MCF 10A (cell line): ENCODE measurements at regions not wholly inside any gene's neighbourhood (a gene's known extent, or its start where the extent isn't known, plus 50 kb on each side); places are given as distances from the start of the nearest gene placed in this dataset.

ENCODE experiments used
- BruUV-seq: library from RNA; stranded (reverse); fragments of 400-500 nt; replicated peaks from 2 replicates; lab custom pipeline; 2021; lab: Mats Ljungman, UMichigan
- CTCF ChIA-PET: fragments of 300-600 bp; sonication (Branson Sonifier 250); formaldehyde crosslinking; extraction: SDS; loops from one replicate; lab custom pipeline; 2021; ENCODE audit warnings: antibody characterized with exemption, inconsistent platforms; lab: Yijun Ruan, JAX
- POLR2A ChIA-PET: fragments of 300-600, 350-650 bp; sonication (Branson Sonifier 250); formaldehyde crosslinking; extraction: SDS; loops from one replicate; lab custom pipeline; 2020; ENCODE audit warnings: antibody characterized with exemption, inconsistent platforms; lab: Yijun Ruan, JAX
- DNase-seq: peaks from one replicate; pipeline ENCODE4 v3.0.0-alpha.2; 2018; ENCODE audit not compliant: unreplicated experiment
- H3K27ac Mint-ChIP-seq: one replicate; pipeline ENCODE4 v1.8.0; 2022; ENCODE audit warnings: mild to moderate bottlenecking, low read depth, mixed read lengths; ENCODE audit not compliant: unreplicated experiment
- H3K27me3 Mint-ChIP-seq: one replicate; pipeline ENCODE4 v1.8.0; 2022; ENCODE audit warnings: mixed read lengths; ENCODE audit not compliant: insufficient read depth, unreplicated experiment
- H3K36me3 Mint-ChIP-seq: one replicate; pipeline ENCODE4 v1.8.0; 2022; ENCODE audit warnings: mild to moderate bottlenecking, moderate library complexity, mixed read lengths; ENCODE audit not compliant: insufficient read depth, unreplicated experiment
- H3K4me1 Mint-ChIP-seq: one replicate; pipeline ENCODE4 v1.8.0; 2022; ENCODE audit warnings: mixed read lengths; ENCODE audit not compliant: insufficient read depth, unreplicated experiment
- H3K4me3 Mint-ChIP-seq: one replicate; pipeline ENCODE4 v1.8.0; 2022; ENCODE audit warnings: mild to moderate bottlenecking, moderate library complexity, mixed read lengths; ENCODE audit not compliant: unreplicated experiment
- H3K9me3 Mint-ChIP-seq: one replicate; pipeline ENCODE4 v1.8.0; 2022; ENCODE audit warnings: mixed read lengths; ENCODE audit not compliant: unreplicated experiment
- intact Hi-C: fragments of 100-400 bp; cut with micrococcal nuclease; formaldehyde crosslinking; loops from 2 replicates; pipeline ENCODE4 v1.14.1; 2022
- TF ChIP-seq, protein P1 (sequence below): fragments of 200-600 bp; IDR thresholded peaks from one replicate; pipeline ENCODE4 v1.8.0; 2022; ENCODE audit warnings: antibody characterized with exemption, mild to moderate bottlenecking; ENCODE audit not compliant: unreplicated experiment

DNA sequence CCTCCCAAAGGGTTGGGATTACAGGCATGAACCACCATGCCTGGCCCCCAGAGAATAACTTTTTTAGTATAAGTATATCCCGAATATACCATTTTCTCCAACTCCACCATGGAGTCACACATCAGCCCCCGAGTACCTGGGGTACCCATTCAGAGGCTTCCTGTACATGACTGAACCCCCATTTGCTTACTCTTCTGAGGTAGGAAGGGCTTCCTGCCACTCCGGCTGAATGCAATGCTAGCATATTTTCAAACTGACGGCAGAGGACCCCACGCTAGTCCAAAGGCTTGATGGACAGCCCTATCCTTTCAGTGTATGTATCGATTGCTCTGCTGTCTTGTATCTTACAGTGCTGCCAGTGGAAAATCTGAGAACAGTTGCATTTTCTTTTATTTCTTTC, 220.6 kb upstream of the SH3BP4 start:
- ChIA-PET POLR2A (no interaction called here), CTCF (no interaction called here)
- H3K27ac Mint-ChIP-seq = no peak overlapping the region
- no peak overlapping the region for H3K4me3 Mint-ChIP-seq
- BruUV-seq = no TSS peak
- intact Hi-C loops = no loop called here
- H3K9me3 Mint-ChIP-seq = peaks cover 11% of the 10 kb centered on the region
- no peak for DNase-seq
- TF ChIP-seq, protein P1, sequence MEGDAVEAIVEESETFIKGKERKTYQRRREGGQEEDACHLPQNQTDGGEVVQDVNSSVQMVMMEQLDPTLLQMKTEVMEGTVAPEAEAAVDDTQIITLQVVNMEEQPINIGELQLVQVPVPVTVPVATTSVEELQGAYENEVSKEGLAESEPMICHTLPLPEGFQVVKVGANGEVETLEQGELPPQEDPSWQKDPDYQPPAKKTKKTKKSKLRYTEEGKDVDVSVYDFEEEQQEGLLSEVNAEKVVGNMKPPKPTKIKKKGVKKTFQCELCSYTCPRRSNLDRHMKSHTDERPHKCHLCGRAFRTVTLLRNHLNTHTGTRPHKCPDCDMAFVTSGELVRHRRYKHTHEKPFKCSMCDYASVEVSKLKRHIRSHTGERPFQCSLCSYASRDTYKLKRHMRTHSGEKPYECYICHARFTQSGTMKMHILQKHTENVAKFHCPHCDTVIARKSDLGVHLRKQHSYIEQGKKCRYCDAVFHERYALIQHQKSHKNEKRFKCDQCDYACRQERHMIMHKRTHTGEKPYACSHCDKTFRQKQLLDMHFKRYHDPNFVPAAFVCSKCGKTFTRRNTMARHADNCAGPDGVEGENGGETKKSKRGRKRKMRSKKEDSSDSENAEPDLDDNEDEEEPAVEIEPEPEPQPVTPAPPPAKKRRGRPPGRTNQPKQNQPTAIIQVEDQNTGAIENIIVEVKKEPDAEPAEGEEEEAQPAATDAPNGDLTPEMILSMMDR = no peak
- H3K36me3 Mint-ChIP-seq = no peaks in the 10 kb centered on the region
- H3K27me3 Mint-ChIP-seq = no peaks in the 10 kb centered on the region
- peaks cover under 1% of the 10 kb centered on the region for H3K4me1 Mint-ChIP-seq

DNA sequence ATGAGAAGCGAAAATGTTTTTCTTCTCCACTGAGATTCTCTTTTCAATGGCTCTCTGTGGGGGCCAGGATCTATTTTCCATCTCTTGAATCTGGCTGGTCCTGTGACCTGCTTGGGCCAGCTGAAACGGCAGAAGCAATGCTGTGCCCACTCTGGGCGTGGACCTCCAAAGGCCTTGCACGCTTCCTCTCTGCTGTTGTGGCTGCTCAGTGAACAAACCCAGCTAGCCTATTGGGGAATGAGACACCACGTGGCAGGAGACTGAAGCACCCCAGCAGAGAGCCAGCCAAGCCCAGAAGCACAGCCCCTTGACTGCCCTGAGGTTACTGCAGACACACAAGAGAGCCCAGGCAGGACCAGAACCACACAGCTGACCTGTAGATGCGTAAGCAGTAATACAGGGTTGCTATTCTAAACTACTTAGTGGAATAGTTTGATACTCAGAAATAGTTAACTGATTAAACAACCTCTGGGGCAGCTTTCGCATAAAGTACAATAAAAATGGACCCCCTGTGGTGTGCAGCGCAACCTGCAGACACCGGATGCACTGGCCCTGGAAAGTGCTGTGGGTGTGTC, 221.7 kb upstream of the SH3BP4 start:
- intact Hi-C loops = no loop called here
- peaks cover 2% of the 10 kb centered on the region for H3K9me3 Mint-ChIP-seq
- DNase-seq = no peak
- H3K27me3 Mint-ChIP-seq = no peaks in the 10 kb centered on the region
- POLR2A ChIA-PET = interaction anchor here (0.6 kb wide), 1 partner anchor 1705 kb away, joined by 3 read pairs; no protein-coding TSS in a partner anchor
- H3K4me3 Mint-ChIP-seq = no peak overlapping the region
- no peak overlapping the region for H3K27ac Mint-ChIP-seq
- TF ChIP-seq, protein P1 = no peak
- CTCF ChIA-PET = no interaction called here
- BruUV-seq = no TSS peak
- H3K4me1 Mint-ChIP-seq = peaks cover 11% of the 10 kb centered on the region
- H3K36me3 Mint-ChIP-seq = no peaks in the 10 kb centered on the region

DNA sequence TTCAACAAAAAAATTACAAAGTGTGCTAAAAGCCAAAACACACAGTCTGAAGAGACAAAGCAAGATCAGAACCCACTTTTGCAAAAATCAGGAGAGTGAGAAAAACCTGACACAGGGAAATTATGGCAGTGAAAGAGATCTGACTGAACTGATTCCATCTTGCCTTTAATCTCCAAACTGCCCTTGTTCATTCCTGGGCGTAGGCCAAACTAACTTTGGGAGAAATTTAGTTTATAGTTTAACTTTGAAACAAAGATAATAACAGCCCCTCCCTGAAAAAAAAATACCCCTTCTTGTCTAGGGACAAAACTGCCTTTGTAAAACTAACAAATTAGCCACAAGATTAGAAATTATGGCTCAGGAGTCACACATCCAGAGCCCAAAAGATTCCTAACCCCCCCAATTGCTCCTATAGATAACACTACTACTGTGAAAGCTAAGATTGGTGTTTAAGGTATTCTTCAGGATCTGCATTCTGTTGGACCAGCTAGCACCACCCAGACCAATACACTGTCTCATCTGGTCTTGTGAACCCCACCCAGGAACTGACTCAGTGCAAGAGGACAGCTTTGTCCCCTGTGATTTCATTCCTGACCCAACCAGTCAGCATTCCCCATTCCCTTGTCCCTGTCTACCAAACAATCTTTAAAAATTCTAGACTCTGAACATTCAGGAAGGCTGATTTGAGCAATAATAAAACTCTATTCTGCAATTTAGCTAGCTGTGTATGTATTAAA, 226.1 kb upstream of the SH3BP4 start:
- no TSS peak for BruUV-seq

DNA sequence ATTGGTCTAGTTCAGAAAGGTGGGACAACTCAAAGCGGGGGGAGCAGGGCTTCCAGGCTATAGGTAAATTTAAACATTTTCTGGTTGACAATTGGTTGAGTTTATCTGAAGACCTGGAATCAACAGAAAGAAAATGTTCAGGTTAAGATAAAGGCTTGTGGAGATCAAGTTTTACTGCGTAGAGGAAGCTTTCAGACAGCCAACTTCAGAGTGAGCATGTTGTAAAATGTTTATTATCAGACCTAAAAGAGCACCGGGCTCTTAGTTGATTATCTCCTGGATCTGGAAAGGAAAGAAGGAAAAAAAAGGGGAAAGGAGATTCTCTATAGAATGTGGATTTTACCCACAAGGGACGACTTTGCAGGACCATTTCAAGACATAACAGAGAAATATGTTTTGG, 227.0 kb upstream of the SH3BP4 start:
- H3K4me1 Mint-ChIP-seq = peaks cover 15% of the 10 kb centered on the region
- H3K27ac Mint-ChIP-seq = no peak overlapping the region
- intact Hi-C loops = no loop called here
- no peaks in the 10 kb centered on the region for H3K36me3 Mint-ChIP-seq
- ChIA-PET POLR2A (interaction anchor here (0.7 kb wide), 1 partner anchor 206 kb away, joined by 4 read pairs; no protein-coding TSS in a partner anchor), CTCF (no interaction called here)
- no peak for DNase-seq
- no peak overlapping the region for H3K4me3 Mint-ChIP-seq
- no peaks in the 10 kb centered on the region for H3K27me3 Mint-ChIP-seq
- TF ChIP-seq, protein P1 = no peak
- no TSS peak for BruUV-seq
- no peaks in the 10 kb centered on the region for H3K9me3 Mint-ChIP-seq

More for the DNA sequence above, 226.1 kb upstream of the SH3BP4 start:
- Mint-ChIP-seq H3K4me1 (peaks cover 15% of the 10 kb centered on the region), H3K4me3 (no peak overlapping the region), H3K9me3 (no peaks in the 10 kb centered on the region), H3K36me3 (no peaks in the 10 kb centered on the region), H3K27me3 (no peaks in the 10 kb centered on the region), H3K27ac (no peak overlapping the region)
- DNase-seq = no peak
- POLR2A ChIA-PET = interaction anchor here (0.7 kb wide), 1 partner anchor 8 kb away, joined by 3 read pairs; no protein-coding TSS in a partner anchor
- CTCF ChIA-PET = no interaction called here
- intact Hi-C loops = no loop called here
- TF ChIP-seq, protein P1 = no peak
